GM12878 (cell line): ENCODE measurements at regions not wholly inside any gene's neighbourhood (a gene's known extent, or its start where the extent isn't known, plus 50 kb on each side); places are given as distances from the start of the nearest gene placed in this dataset.

Source experiments
- ATAC-seq: fragments of 200-7000 bp; cut with Tn5 transposase; 3 replicates; pipeline ENCODE4 v1.9.1; 2020; ENCODE audit warnings: mild to moderate bottlenecking, moderate library complexity
- BruUV-seq: library from RNA; stranded (reverse); fragments of 400-500 nt; replicated peaks from 2 replicates; lab custom pipeline; 2021; lab: Mats Ljungman, UMichigan
- CTCF ChIA-PET: fragments of 300-600 bp; sonication (Branson Sonifier 250); formaldehyde crosslinking; extraction: SDS; loops from one replicate; lab custom pipeline; 2021; ENCODE audit warnings: inconsistent platforms; lab: Yijun Ruan, JAX
- POLR2A ChIA-PET: fragments of 350-600 bp; formaldehyde crosslinking; extraction: SDS; loops from one replicate; lab custom pipeline; 2021; ENCODE audit warnings: inconsistent platforms; lab: Charles Lee
- RAD21 ChIA-PET: fragments of 300-600 bp; sonication (Branson Sonifier 250); formaldehyde crosslinking; loops from one replicate; lab custom pipeline; 2023; ENCODE audit warnings: antibody characterized with exemption; ENCODE audit not compliant: unreplicated experiment; lab: Charles Lee
- SMC1A ChIA-PET: fragments of 300-600 bp; sonication (Branson Sonifier 250); formaldehyde crosslinking; loops from one replicate; lab custom pipeline; 2023; ENCODE audit not compliant: unreplicated experiment, uncharacterized antibody; lab: Charles Lee
- DNase-seq: peaks from one replicate; pipeline ENCODE4 v3.0.0-alpha.2; 2011; ENCODE audit warnings: low read depth, low spot score
- FAIRE-seq: peaks from 3 replicates; lab custom pipeline; 2011; peaks lifted over from hg19 to GRCh38; lab: Jason Lieb, UNC
- H2AFZ ChIP-seq: 2 replicates; pipeline ENCODE4 v1.6.0; 2011; ENCODE audit warnings: low read depth, low read length, control low read depth; ENCODE audit not compliant: control insufficient read depth
- H3K27ac ChIP-seq: 2 replicates; pipeline ENCODE4 v1.5.1; 2011; ENCODE audit warnings: control low read depth; ENCODE audit not compliant: control insufficient read depth, insufficient read depth
- H3K27me3 ChIP-seq, 2 experiments: replicated peaks in 1 of 2; 2 replicates each; pipeline versions ENCODE4 v1.6.0 to v1.6.1; 2011; ENCODE audit warnings: low read length in 1 of 2; ENCODE audit not compliant: control insufficient read depth in 2 of 2, insufficient read depth in 2 of 2
- H3K36me3 ChIP-seq, 2 experiments: 2 replicates each; pipeline ENCODE4 v1.5.1; 2011; ENCODE audit warnings: low read length in 1 of 2; ENCODE audit not compliant: control insufficient read depth in 2 of 2, insufficient read depth in 2 of 2
- H3K4me1 ChIP-seq: 2 replicates; pipeline ENCODE4 v1.6.1; 2011; ENCODE audit warnings: mild to moderate bottlenecking, low read length, moderate library complexity, mixed read lengths; ENCODE audit not compliant: control insufficient read depth, insufficient read depth
- H3K4me2 ChIP-seq: 2 replicates; pipeline ENCODE4 v1.6.0; 2011; ENCODE audit warnings: control low read depth; ENCODE audit not compliant: control insufficient read depth, insufficient read depth
- H3K4me3 ChIP-seq: fragments of 200-600 bp; sonication (generic); 2 replicates; pipeline ENCODE4 v1.5.1; 2016
- H3K79me2 ChIP-seq: 2 replicates; pipeline ENCODE4 v1.6.0; 2011; ENCODE audit warnings: low read length; ENCODE audit not compliant: control insufficient read depth, insufficient read depth
- H3K9ac ChIP-seq: 2 replicates; pipeline ENCODE4 v1.8.0; 2011; ENCODE audit warnings: low read length, control low read depth, mixed read lengths; ENCODE audit not compliant: control insufficient read depth, insufficient read depth
- H3K9me3 ChIP-seq: replicated peaks from 3 replicates; pipeline ENCODE4 v1.5.1; 2011; ENCODE audit warnings: mild to moderate bottlenecking, low read length; ENCODE audit not compliant: control insufficient read depth, insufficient read depth
- H4K20me1 ChIP-seq: 2 replicates; pipeline ENCODE4 v1.6.0; 2011; ENCODE audit not compliant: control insufficient read depth, insufficient read depth
- EGR1 ChIP-seq, 2 experiments: IDR thresholded peaks; 1 replicate in 1 of 2; 2 replicates in 1 of 2; pipeline ENCODE4 v1.6.1; 2011 to 2012; ENCODE audit warnings: low read depth in 2 of 2, low read length in 2 of 2, borderline replicate concordance in 1 of 2, mild to moderate bottlenecking in 1 of 2, moderate library complexity in 1 of 2
- EP300 ChIP-seq, 2 experiments: fragments of 150-350 bp in 1 of 2; IDR thresholded peaks; 2 replicates each; pipeline ENCODE4 v1.6.1; 2011 to 2012; ENCODE audit warnings: low read depth in 2 of 2, low read length in 2 of 2, borderline replicate concordance in 1 of 2, improper control_type of control experiment in 1 of 2, inconsistent platforms in 1 of 2; ENCODE audit not compliant: control insufficient read depth in 1 of 2
- ESRRA ChIP-seq: IDR thresholded peaks from 2 replicates; pipeline ENCODE4 v1.6.1; 2012; ENCODE audit warnings: mild to moderate bottlenecking, low read length, improper control_type of control experiment
- HDGF ChIP-seq: fragments of 450-650 bp; IDR thresholded peaks from 2 replicates; pipeline ENCODE4 v1.6.1; 2016; ENCODE audit warnings: antibody characterized with exemption
- MLLT1 ChIP-seq: fragments of 450-650 bp; IDR thresholded peaks from 2 replicates; pipeline ENCODE4 v1.6.1; 2016; ENCODE audit warnings: mild to moderate bottlenecking
- NFIC ChIP-seq: IDR thresholded peaks from 2 replicates; pipeline ENCODE4 v1.6.1; 2012; ENCODE audit warnings: low read depth, mild to moderate bottlenecking, inconsistent platforms, low read length, moderate library complexity
- RAD21 ChIP-seq: IDR thresholded peaks from 2 replicates; pipeline ENCODE4 v1.6.1; 2011; ENCODE audit warnings: mild to moderate bottlenecking, low read depth, low read length, moderate library complexity; ENCODE audit not compliant: insufficient read depth
- SREBF2 ChIP-seq: IDR thresholded peaks from 2 replicates; pipeline ENCODE4 v1.6.1; 2012; ENCODE audit warnings: mild to moderate bottlenecking, low read length
- WGBS: methylation state at CpG from one replicate; pipeline ENCODE4 v1.1.6; 2016; ENCODE audit warnings: low lambda C conversion rate; ENCODE audit not compliant: insufficient replicate concordance, insufficient coverage; ENCODE audit errors: missing lambda C conversion rate; 5-methylcytosine and 5-hydroxymethylcytosine counted together
- in situ Hi-C: fragments of 300-500 bp; cut with MboI; formaldehyde crosslinking; loops from 9 replicates; pipeline ENCODE4 v1.14.3; 2018; ENCODE audit warnings: mixed read lengths
- intact Hi-C: fragments of 100-400 bp; cut with micrococcal nuclease; formaldehyde crosslinking; loops from one replicate; pipeline ENCODE4 v1.14.2; 2022; ENCODE audit not compliant: unreplicated experiment
- TF ChIP-seq, protein P1 (sequence below), 3 experiments: IDR thresholded peaks in 2 of 3; conservative IDR thresholded peaks in 1 of 3; 2 replicates each; pipeline ENCODE4 v1.5.1; 2011; ENCODE audit warnings: low read depth in 3 of 3, low read length in 3 of 3, mild to moderate bottlenecking in 3 of 3, control low read depth in 2 of 3, moderate library complexity in 2 of 3, inconsistent platforms in 1 of 3, mixed read lengths in 1 of 3; ENCODE audit not compliant: control insufficient read depth in 2 of 3, insufficient read depth in 1 of 3; ENCODE audit errors: extremely low read depth in 1 of 3
- TF ChIP-seq, protein P2 (sequence below): fragments of 450-650 bp; IDR thresholded peaks from 2 replicates; pipeline ENCODE4 v1.6.1; 2017; ENCODE audit warnings: mild to moderate bottlenecking, low read depth, inconsistent platforms; ENCODE audit not compliant: poor library complexity, severe bottlenecking

DNA sequence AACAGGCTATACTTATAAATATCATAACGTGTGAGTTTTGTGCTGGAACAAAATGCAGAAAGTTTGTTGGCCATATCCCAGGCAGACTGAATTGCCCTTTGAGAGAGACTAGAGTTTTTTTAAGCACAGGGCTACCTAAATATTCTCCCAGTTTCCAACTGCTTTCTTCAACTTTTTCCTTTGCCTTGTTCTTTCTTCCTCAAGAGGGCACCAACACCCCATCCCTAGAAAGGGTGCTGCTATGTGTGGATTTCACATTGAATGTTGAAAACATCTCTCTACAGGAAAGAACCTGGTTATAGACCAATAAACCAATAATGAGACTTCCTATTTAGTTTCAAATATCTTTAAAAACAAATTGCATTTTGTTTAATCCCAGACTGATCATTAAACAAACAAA lies 87.9 kb downstream of the ICOS start:
- no peaks in the 10 kb centered on the region; the same call in 2 of the 3 replicates for H3K9me3 ChIP-seq
- H4K20me1 ChIP-seq, result no peaks in the 10 kb centered on the region
- ChIA-PET SMC1A (no interaction called here), POLR2A (no interaction called here), CTCF (interaction anchor here (1.0 to 1.6 kb wide), 5 partner anchors 11 to 153 kb away, joined by 3 to 6 read pairs (median 4); no protein-coding TSS in a partner anchor), RAD21 (no interaction called here)
- in situ Hi-C loops, result no loop called here
- no peaks in the 10 kb centered on the region for H3K36me3 ChIP-seq
- BruUV-seq, result no TSS peak
- no peaks in the 10 kb centered on the region for H3K79me2 ChIP-seq
- no peaks in the 10 kb centered on the region for H3K27me3 ChIP-seq
- FAIRE-seq (no peak), ATAC-seq (peak; percentile 15; the same call in 1 of the 3 replicates), DNase-seq (no peak)
- H3K4me3 ChIP-seq, result no peak overlapping the region
- WGBS, result 6% methylated on average over 1 of the region's 1 CpG
- no peak overlapping the region for H3K27ac ChIP-seq
- H2AFZ ChIP-seq, result no peak overlapping the region
- H3K4me1 ChIP-seq, result no peaks in the 10 kb centered on the region
- H3K9ac ChIP-seq, result no peak overlapping the region
- H3K4me2 ChIP-seq, result no peak overlapping the region
- intact Hi-C loops, result loop anchor here (2.0 kb wide), 1 partner anchor 154 kb away; no protein-coding TSS in a partner anchor
- TF ChIP-seq, protein P1, sequence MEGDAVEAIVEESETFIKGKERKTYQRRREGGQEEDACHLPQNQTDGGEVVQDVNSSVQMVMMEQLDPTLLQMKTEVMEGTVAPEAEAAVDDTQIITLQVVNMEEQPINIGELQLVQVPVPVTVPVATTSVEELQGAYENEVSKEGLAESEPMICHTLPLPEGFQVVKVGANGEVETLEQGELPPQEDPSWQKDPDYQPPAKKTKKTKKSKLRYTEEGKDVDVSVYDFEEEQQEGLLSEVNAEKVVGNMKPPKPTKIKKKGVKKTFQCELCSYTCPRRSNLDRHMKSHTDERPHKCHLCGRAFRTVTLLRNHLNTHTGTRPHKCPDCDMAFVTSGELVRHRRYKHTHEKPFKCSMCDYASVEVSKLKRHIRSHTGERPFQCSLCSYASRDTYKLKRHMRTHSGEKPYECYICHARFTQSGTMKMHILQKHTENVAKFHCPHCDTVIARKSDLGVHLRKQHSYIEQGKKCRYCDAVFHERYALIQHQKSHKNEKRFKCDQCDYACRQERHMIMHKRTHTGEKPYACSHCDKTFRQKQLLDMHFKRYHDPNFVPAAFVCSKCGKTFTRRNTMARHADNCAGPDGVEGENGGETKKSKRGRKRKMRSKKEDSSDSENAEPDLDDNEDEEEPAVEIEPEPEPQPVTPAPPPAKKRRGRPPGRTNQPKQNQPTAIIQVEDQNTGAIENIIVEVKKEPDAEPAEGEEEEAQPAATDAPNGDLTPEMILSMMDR (IDR thresholded peaks at IDR 0.05 in 2 of 3, conservative IDR thresholded peaks at IDR 0.05 in 1 of 3; ENCODE audit: control insufficient read depth in 2 of 3, extremely low read depth in 1 of 3, insufficient read depth in 1 of 3, low read depth in 3 of 3, low read length in 3 of 3), result peak; percentile 30 to 40 (median 32); a peak in 4 of 6 replicates
- TF ChIP-seq RAD21 (peak; percentile 68), SREBF2 (no peak)

DNA sequence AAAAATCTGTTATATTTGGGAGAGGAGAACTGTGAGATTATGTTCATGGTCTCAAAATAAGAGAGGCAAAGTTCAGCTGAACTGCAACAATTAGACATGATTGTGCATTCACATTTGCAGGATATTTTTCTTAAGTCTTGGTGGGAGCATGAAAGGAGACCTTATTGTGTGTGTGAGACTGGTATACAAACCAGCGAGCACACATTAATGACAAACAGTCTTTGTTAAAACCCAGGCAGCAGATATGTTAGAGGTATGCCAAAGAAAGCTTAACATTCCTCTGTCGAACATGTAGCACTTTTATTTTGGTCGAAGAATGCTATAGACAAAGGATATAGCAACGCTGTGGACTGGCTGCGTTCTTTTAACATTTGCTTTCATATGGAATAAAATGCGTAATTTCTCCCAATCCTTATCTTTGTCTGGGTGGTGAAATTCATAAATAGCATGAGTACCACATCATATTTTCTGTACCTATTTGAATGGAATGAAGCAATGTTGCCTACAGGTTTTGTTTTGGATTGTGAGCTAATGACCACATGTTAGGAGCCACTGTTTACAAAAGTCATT lies 88.4 kb downstream of the ICOS start:
- H3K79me2 ChIP-seq, result no peaks in the 10 kb centered on the region
- ChIA-PET POLR2A (no interaction called here), SMC1A (no interaction called here), CTCF (interaction anchor here (1.0 to 1.6 kb wide), 3 partner anchors 12 to 153 kb away, joined by 4 to 6 read pairs (median 4); no protein-coding TSS in a partner anchor), RAD21 (interaction anchor here (0.5 kb wide), 1 partner anchor 114 kb away, joined by 3 read pairs; no protein-coding TSS in a partner anchor)
- 38% methylated on average over 6 of the region's 6 CpGs for WGBS
- no peak overlapping the region for H3K9ac ChIP-seq
- no peak overlapping the region for H3K4me2 ChIP-seq
- H3K4me1 ChIP-seq, result no peaks in the 10 kb centered on the region
- no peak overlapping the region for H2AFZ ChIP-seq
- no peak overlapping the region for H3K4me3 ChIP-seq
- no peaks in the 10 kb centered on the region for H4K20me1 ChIP-seq
- BruUV-seq, result no TSS peak
- FAIRE-seq (no peak), ATAC-seq (no peak), DNase-seq (no peak)
- in situ Hi-C loops, result no loop called here
- H3K27ac ChIP-seq, result no peak overlapping the region
- no peaks in the 10 kb centered on the region for H3K36me3 ChIP-seq
- no peaks in the 10 kb centered on the region for H3K27me3 ChIP-seq
- intact Hi-C loops, result loop anchor here (2.0 kb wide), 1 partner anchor 154 kb away; no protein-coding TSS in a partner anchor
- no peaks in the 10 kb centered on the region; the same call in 2 of the 3 replicates for H3K9me3 ChIP-seq
- TF ChIP-seq EGR1 (IDR thresholded peaks at IDR 0.05; ENCODE audit: borderline replicate concordance in 1 of 2, low read depth in 2 of 2, low read length in 2 of 2) (no peak), HDGF (no peak), ESRRA (no peak), NFIC (no peak), EP300 (IDR thresholded peaks at IDR 0.05; ENCODE audit: borderline replicate concordance in 1 of 2, control insufficient read depth in 1 of 2, low read depth in 2 of 2, low read length in 2 of 2) (no peak), MLLT1 (no peak)
- TF ChIP-seq, protein P2, sequence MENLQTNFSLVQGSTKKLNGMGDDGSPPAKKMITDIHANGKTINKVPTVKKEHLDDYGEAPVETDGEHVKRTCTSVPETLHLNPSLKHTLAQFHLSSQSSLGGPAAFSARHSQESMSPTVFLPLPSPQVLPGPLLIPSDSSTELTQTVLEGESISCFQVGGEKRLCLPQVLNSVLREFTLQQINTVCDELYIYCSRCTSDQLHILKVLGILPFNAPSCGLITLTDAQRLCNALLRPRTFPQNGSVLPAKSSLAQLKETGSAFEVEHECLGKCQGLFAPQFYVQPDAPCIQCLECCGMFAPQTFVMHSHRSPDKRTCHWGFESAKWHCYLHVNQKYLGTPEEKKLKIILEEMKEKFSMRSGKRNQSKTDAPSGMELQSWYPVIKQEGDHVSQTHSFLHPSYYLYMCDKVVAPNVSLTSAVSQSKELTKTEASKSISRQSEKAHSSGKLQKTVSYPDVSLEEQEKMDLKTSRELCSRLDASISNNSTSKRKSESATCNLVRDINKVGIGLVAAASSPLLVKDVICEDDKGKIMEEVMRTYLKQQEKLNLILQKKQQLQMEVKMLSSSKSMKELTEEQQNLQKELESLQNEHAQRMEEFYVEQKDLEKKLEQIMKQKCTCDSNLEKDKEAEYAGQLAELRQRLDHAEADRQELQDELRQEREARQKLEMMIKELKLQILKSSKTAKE, result no peak
